Fibroblast of lung (primary cell): ENCODE measurements at regions not wholly inside any gene's neighbourhood (a gene's known extent, or its start where the extent isn't known, plus 50 kb on each side); places are given as distances from the start of the nearest gene placed in this dataset.

ENCODE experiments used
- CTCF ChIP-seq, 2 donors: IDR thresholded peaks in 1 of 2; conservative IDR thresholded peaks in 1 of 2; 1 replicate in 1 of 2; 2 replicates in 1 of 2; pipeline ENCODE4 v1.5.1; 2011 to 2012; ENCODE audit warnings: low read length in 2 of 2, control low read depth in 1 of 2, inconsistent platforms in 1 of 2, low read depth in 1 of 2, mild to moderate bottlenecking in 1 of 2
- EZH2 ChIP-seq: IDR thresholded peaks from 2 replicates; pipeline ENCODE4 v1.5.1; 2012; ENCODE audit warnings: low read length, control low read depth, mild to moderate bottlenecking; ENCODE audit errors: missing control alignments

GRCh38 chr13:99614465-99614885, 113.2 kb downstream of the TM9SF2 start:
- TF ChIP-seq CTCF (conservative IDR thresholded peaks at IDR 0.05 in 1 of 2, IDR thresholded peaks at IDR 0.05 in 1 of 2; ENCODE audit: low read depth in 1 of 2, low read length in 2 of 2) (no peak), EZH2 (no peak)
